Skeletal muscle satellite cell (primary cell): ENCODE measurements at regions not wholly inside any gene's neighbourhood (a gene's known extent, or its start where the extent isn't known, plus 50 kb on each side); places are given as distances from the start of the nearest gene placed in this dataset.

Experiments
- H3K27me3 ChIP-seq: 2 replicates; pipeline ENCODE4 v1.7.0; 2013; ENCODE audit warnings: low read length; ENCODE audit not compliant: control insufficient read depth, insufficient read depth
- H3K36me3 ChIP-seq: 2 replicates; pipeline ENCODE4 v1.7.0; 2013; ENCODE audit warnings: mild to moderate bottlenecking, control low read depth, low read length; ENCODE audit not compliant: insufficient read depth
- H3K4me1 ChIP-seq: 2 replicates; pipeline ENCODE4 v1.7.0; 2013; ENCODE audit warnings: low read length; ENCODE audit not compliant: control insufficient read depth, insufficient read depth
- H3K4me2 ChIP-seq: 2 replicates; pipeline ENCODE4 v1.7.0; 2013; ENCODE audit warnings: mild to moderate bottlenecking, low read length
- H3K4me3 ChIP-seq: 2 replicates; pipeline ENCODE4 v1.7.0; 2013; ENCODE audit warnings: low read length
- H3K9ac ChIP-seq: 2 replicates; pipeline ENCODE4 v1.7.0; 2013; ENCODE audit warnings: mild to moderate bottlenecking, low read depth, low read length, moderate library complexity
- H3K9me3 ChIP-seq: replicated peaks from 2 replicates; pipeline ENCODE4 v1.7.0; 2013; ENCODE audit warnings: mild to moderate bottlenecking, control low read depth, low read length

DNA sequence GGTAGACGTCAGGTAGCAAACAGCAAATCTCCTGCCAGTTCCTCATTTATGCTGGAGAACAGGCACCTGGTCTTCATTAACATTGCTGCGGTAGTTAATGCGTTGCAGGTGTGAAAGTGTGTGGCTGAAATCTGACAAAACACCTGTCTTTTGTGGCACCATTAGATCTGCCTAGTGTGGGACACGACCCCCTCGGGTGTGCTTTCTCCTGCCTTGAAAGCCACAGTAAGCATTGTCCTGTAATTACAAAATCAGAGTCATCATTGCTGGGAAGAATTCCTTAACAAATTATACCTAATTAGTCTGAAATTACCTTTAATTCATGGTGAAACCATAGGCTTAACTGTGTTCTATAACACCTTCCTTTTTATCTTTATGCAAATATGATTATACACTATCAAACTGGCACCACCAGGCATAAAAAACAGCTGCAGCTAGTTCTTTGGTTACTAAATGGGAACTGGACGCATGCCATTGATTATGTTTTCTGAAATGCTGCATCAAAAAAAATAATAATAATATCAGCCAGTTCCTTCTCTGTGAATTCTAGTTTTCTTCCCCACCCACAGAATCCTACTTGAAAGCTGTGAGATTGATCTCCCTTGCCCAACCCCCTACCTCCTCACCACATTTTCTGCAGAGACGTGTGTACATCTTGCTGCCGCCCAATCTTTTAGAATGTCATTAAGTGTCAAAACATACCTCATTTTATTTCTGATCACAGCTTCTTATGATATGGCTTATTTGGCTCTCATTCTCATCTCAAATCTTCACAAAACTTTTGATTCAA, 374.0 kb downstream of the NFIB start:
- no peak overlapping the region for H3K4me2 ChIP-seq
- H3K4me3 ChIP-seq, result no peak overlapping the region
- no peaks in the 10 kb centered on the region for H3K36me3 ChIP-seq
- peaks cover 47% of the 10 kb centered on the region for H3K4me1 ChIP-seq
- H3K9me3 ChIP-seq, result no peaks in the 10 kb centered on the region
- no peak overlapping the region for H3K9ac ChIP-seq
- H3K27me3 ChIP-seq, result no peaks in the 10 kb centered on the region

DNA sequence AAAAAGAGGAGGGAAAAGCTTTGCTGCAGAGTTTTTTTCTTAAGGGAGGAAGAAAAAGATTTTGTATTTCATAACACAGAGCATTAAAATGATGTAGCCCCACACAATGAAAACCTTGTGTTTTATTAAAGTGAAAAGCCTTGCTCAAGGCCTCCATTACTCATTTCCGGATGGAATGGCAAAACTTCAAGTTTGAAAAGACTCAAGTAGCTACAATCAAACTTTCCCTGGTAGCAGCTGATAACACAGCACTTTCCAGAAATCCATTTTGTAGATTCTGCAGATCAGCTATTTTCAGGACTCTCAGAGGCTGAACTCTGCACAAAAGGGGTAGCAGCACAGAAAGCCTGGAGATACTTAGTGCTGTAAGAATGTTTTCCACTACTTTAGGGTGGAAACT, 374.8 kb downstream of the NFIB start:
- H3K4me3 ChIP-seq, result no peak overlapping the region
- peak overlapping the region; percentile 14 for H3K9ac ChIP-seq
- H3K9me3 ChIP-seq, result no peaks in the 10 kb centered on the region
- peak overlapping the region; percentile 43 for H3K4me2 ChIP-seq
- H3K36me3 ChIP-seq, result no peaks in the 10 kb centered on the region
- H3K4me1 ChIP-seq, result peaks cover 47% of the 10 kb centered on the region
- no peaks in the 10 kb centered on the region for H3K27me3 ChIP-seq

DNA sequence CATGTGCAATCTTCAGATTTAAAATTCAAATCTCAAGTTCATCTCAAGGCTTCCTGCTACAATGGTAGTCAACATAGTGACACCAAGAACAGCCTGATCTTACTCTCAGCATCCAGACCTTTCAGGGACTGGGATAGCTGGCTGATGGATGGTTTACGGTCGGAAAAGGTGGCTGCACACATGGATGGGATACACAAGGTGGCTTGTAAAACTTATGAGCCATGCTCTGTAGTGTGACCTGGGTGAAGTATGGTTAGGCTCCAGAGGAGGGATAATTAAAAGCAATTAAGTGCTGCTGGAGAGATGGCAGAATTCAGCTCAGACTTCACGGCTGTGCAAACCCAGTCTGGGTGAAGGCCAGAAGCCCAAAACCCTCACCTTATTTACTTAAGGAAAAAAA, 379.5 kb downstream of the NFIB start:
- Histone ChIP-seq H3K4me2 (no peak overlapping the region), H3K9ac (no peak overlapping the region), H3K4me1 (peaks cover 9% of the 10 kb centered on the region), H3K4me3 (no peak overlapping the region), H3K36me3 (no peaks in the 10 kb centered on the region), H3K27me3 (no peaks in the 10 kb centered on the region), H3K9me3 (no peaks in the 10 kb centered on the region)

DNA sequence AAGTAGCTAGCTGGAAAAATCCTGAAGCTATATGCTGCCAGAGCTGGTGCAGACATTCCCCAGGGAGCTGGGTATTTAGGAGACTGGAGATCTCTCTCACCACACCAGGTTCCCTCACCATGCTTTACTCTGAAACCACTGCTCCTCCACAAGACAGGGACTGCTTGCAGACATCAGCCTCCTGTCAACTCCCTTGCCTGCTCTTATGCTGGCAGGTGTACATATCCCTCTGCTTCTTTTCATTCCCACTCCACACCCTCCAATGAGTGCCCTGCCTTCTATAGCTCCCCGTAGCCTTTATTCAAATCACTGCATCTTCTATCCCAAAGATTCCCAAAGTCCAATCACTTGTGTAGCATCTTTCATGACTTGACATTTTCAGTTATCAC, 380.7 kb downstream of the NFIB start:
- Histone ChIP-seq H3K4me3 (no peak overlapping the region), H3K4me2 (no peak overlapping the region), H3K9me3 (no peaks in the 10 kb centered on the region), H3K9ac (no peak overlapping the region), H3K27me3 (no peaks in the 10 kb centered on the region), H3K4me1 (no peaks in the 10 kb centered on the region), H3K36me3 (no peaks in the 10 kb centered on the region)

DNA sequence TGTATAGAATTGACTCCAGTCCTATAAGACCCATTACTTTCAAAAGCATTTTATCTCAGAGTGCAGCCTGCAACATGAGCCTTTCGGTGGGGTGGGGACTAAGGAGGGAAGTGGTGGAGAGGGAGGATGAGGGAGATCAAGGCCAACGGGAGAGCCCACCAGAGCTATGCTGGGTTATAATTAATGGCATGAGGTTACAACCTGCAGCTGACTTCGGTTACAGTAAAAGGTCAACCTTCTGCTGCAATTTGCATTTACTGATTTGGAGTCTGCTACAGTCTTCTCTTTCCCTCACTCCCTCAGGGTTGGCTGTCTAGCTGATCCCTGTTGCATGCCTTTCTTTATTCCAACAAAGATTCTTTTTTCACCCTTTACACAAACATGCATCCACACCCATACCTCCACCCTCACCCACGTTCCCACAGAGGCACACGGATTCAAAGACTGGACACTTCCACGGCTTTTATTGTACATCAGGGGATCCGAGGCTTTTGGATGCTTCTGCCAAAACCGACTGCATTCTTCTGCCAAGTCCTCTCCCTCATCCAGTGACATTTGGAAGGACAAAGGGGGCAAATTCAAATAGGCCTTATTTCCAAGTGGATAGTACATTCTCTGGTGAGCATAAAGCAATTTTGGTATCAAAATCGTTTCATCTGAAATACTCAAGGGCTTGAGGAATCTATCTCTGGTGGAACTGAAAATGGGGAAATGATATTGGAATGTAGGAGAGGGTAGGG, 381.2 kb downstream of the NFIB start:
- no peak overlapping the region for H3K4me3 ChIP-seq
- no peaks in the 10 kb centered on the region for H3K9me3 ChIP-seq
- no peak overlapping the region for H3K4me2 ChIP-seq
- no peaks in the 10 kb centered on the region for H3K4me1 ChIP-seq
- H3K9ac ChIP-seq, result no peak overlapping the region
- no peaks in the 10 kb centered on the region for H3K27me3 ChIP-seq
- no peaks in the 10 kb centered on the region for H3K36me3 ChIP-seq

DNA sequence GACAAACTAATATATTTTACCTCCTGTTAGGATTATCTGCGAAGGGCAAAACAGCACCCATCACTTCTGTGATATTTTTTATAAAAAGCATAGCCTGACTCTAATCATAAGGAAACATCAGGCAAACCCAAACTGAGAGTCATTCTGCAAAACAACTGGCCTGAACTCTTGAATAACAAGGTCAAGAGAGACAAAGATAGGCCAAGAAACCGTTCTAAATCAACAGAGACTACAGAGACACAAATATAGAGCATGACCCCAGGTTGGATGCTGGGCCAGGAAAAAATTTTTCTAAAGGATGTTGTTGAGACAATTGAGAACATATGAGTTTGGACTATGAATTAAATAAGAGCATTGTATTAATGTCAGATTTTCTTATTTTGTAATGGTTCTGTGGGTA, 384.9 kb downstream of the NFIB start:
- Histone ChIP-seq H3K4me1 (no peaks in the 10 kb centered on the region), H3K9ac (no peak overlapping the region), H3K4me3 (no peak overlapping the region), H3K4me2 (no peak overlapping the region), H3K9me3 (no peaks in the 10 kb centered on the region), H3K27me3 (no peaks in the 10 kb centered on the region), H3K36me3 (no peaks in the 10 kb centered on the region)

DNA sequence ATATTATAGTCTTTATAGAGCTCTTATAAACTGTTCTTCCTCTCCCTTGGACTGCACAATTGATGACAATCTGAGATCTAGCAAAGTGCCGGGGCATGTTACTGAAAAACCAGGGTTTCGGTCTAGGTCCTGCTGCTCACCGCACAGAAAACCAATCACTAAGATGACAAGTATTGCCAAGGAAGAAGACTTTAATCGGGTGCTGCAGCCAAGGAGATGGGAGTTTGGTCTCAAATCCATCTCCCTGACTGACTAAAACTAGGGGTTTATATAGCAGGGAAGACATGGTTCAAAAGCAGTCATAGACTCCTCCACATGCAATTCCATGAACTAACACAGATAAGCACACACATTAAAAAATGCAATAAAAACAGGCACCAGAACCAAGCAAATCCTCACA, 390.6 kb downstream of the NFIB start:
- no peak overlapping the region for H3K4me2 ChIP-seq
- H3K9me3 ChIP-seq, result no peaks in the 10 kb centered on the region
- no peaks in the 10 kb centered on the region for H3K36me3 ChIP-seq
- no peaks in the 10 kb centered on the region for H3K27me3 ChIP-seq
- H3K4me3 ChIP-seq, result no peak overlapping the region
- H3K9ac ChIP-seq, result no peak overlapping the region
- H3K4me1 ChIP-seq, result no peaks in the 10 kb centered on the region

DNA sequence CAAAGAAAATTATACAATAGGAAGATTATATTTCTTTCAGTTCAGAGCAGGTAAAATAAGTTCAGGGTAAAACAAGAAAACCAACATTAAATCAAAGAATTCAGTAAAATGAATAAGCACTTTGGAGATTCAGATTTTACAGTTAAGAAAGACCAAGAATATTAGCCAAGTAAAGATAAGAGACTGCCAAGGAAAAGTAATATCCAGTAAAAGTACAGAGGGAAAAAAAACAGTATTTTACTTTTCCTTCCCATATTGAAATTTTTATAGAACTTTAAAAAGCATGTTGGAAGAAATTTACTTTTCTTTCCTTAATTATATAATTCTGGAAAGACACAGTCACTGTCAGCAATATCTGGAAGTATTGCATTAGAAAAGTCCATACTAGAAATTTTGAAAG, 393.4 kb downstream of the NFIB start:
- Histone ChIP-seq H3K36me3 (no peaks in the 10 kb centered on the region), H3K9me3 (no peaks in the 10 kb centered on the region), H3K9ac (no peak overlapping the region), H3K4me3 (no peak overlapping the region), H3K4me1 (no peaks in the 10 kb centered on the region), H3K4me2 (no peak overlapping the region), H3K27me3 (no peaks in the 10 kb centered on the region)

DNA sequence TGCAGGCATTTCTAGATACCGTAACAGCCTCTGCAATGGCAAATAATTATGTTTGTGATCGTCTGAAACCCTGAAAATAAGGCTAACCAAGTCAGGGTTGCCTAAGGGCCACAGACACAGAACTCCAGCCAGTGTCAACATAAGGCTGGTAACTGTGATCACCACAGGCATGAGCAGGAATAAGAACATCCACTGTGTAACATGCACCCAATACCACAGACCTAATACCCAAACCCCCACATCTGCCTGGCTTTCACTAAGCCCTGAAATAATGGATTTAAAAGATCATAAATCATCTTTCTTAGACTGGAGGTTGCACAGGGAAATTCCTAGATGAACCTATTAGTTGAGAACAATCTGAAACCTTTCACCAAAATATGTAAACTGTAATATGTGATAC, 394.5 kb downstream of the NFIB start:
- Histone ChIP-seq H3K27me3 (no peaks in the 10 kb centered on the region), H3K4me3 (no peak overlapping the region), H3K36me3 (no peaks in the 10 kb centered on the region), H3K9ac (no peak overlapping the region), H3K4me1 (no peaks in the 10 kb centered on the region), H3K9me3 (no peaks in the 10 kb centered on the region), H3K4me2 (no peak overlapping the region)

- Histone ChIP-seq H3K9ac (no peak overlapping the region), H3K4me2 (no peak overlapping the region), H3K4me3 (no peak overlapping the region), H3K9me3 (no peaks in the 10 kb centered on the region), H3K4me1 (no peaks in the 10 kb centered on the region), H3K36me3 (no peaks in the 10 kb centered on the region), H3K27me3 (no peaks in the 10 kb centered on the region)
Observed at GRCh38 chr9:13917534-13917933, 396.4 kb downstream of the NFIB start.

DNA sequence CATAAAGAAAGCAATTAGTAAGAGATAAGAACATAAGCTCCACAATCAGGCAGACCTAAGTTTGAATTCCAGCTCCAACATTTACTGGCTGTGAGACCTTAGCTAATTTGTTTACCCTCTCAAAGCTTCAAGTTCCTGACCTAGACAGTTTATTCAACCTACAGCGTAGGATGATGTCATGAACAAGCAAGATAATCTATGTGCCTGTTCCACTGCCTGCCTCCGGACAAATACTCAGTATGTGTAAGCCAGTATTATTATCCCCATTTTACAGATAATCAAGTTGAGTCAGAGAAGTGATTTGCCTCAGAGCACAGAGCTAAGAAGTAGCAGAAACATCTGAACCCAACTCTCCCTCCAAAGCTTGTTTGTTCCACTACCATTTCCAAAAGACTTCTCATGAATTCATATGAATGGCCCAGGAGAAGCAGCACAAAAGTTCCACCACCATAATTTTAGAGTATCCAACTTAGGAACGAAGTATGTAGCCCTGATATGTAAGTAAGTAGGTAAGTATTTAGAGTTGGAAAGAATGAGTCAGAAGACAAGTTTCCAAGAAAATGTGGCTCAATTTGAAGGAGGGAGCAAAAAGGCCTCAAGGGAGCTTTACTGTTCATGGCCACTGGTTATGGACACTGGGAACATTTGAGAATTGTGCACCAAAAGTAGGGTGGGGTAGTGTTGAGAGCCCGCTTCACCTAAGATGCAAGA, 398.2 kb downstream of the NFIB start:
- no peak overlapping the region for H3K4me2 ChIP-seq
- H3K36me3 ChIP-seq, result no peaks in the 10 kb centered on the region
- H3K9ac ChIP-seq, result no peak overlapping the region
- H3K4me1 ChIP-seq, result no peaks in the 10 kb centered on the region
- no peaks in the 10 kb centered on the region for H3K27me3 ChIP-seq
- H3K4me3 ChIP-seq, result no peak overlapping the region
- H3K9me3 ChIP-seq, result no peaks in the 10 kb centered on the region
